ENCODE measurements at regions not wholly inside any gene's neighbourhood (a gene's known extent, or its start where the extent isn't known, plus 50 kb on each side); places are given as distances from the start of the nearest gene placed in this dataset.
A peak's percentile ranks its signal among the peaks of the same experiment; 100 is the strongest.

DNA sequence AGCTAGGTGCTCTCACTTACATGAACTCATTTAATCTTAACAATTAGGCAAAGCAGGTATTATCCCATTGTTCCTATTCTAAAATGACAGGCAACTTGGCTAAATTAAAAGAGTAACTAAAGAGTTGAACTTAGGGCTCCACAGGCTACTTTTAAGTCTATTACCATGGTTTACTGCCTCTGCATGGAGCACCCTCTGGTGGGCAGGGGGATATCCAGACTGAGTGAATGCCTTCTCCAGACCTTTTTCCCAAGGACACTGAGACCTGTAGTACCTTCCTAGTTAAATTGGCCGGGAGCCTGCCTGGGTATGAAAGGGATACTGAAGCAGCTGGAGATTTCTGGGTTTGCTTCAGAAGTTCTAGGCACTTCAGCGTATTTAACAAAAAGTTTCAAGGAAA, 238.1 kb downstream of the ELAVL2 start:
- H3K27me3 ChIP-seq (ENCODE audit: control insufficient read depth in 3 of 3, insufficient read depth in 3 of 3, low read depth in 1 of 3, low read length in 3 of 3), result no peaks in the 10 kb centered on the region
- no peaks in the 10 kb centered on the region for H3K36me3 ChIP-seq (replicated peaks in 1 of 2; ENCODE audit: control insufficient read depth in 2 of 2, insufficient read depth in 2 of 2, low read length in 2 of 2)
- DNase-seq (ENCODE audit: low spot score), result no peak
- WGBS, 2 donors (ENCODE audit: extremely low coverage in 2 of 2, insufficient read length in 2 of 2, insufficient replicate concordance in 1 of 2), result no CpG with 5 or more reads among the region's 2 CpGs
- no peak overlapping the region for H2BK15ac ChIP-seq (ENCODE audit: low read length)
- no peak overlapping the region for H3K4ac ChIP-seq (ENCODE audit: low read length)
- no peak overlapping the region for H3K27ac ChIP-seq (replicated peaks; ENCODE audit: low read length)
- no peak overlapping the region for H2BK5ac ChIP-seq (ENCODE audit: low read length)
- no peak overlapping the region for H3K23ac ChIP-seq (ENCODE audit: low read depth, low read length, poor library complexity)
- H3K79me1 ChIP-seq (ENCODE audit: low read depth, low read length), result no peaks in the 10 kb centered on the region
- H3K9me3 ChIP-seq (replicated peaks in 1 of 2; ENCODE audit: control insufficient read depth in 2 of 2, insufficient read depth in 1 of 2, low read depth in 1 of 2, low read length in 2 of 2), result no peaks in the 10 kb centered on the region
- no peak overlapping the region for H2BK12ac ChIP-seq (ENCODE audit: low read length)
- no peak overlapping the region for H4K91ac ChIP-seq (ENCODE audit: low read depth, low read length, poor library complexity)
- H4K8ac ChIP-seq (ENCODE audit: low read depth, low read length), result no peak overlapping the region
- H2AK5ac ChIP-seq (ENCODE audit: low read depth, low read length), result no peak overlapping the region
- no peak overlapping the region for H3K18ac ChIP-seq (ENCODE audit: low read length)
- H2AFZ ChIP-seq (ENCODE audit: low read length), result no peak overlapping the region
- H3K4me2 ChIP-seq (ENCODE audit: insufficient read depth, low read length, poor library complexity, severe bottlenecking), result no peak overlapping the region
- H3K4me3 ChIP-seq (ENCODE audit: low read length in 2 of 2), result no peak overlapping the region
- H3K4me1 ChIP-seq (ENCODE audit: control insufficient read depth in 2 of 2, insufficient read depth in 1 of 2, low read depth in 1 of 2, low read length in 2 of 2), result peaks cover 2 to 13% of the 10 kb centered on the region in 2 donors
- H2BK120ac ChIP-seq (ENCODE audit: low read depth, low read length), result no peak overlapping the region
- no peak overlapping the region for H3K9ac ChIP-seq (ENCODE audit: low read depth, low read length, poor library complexity)
- H3K14ac ChIP-seq (ENCODE audit: low read length), result no peak overlapping the region

DNA sequence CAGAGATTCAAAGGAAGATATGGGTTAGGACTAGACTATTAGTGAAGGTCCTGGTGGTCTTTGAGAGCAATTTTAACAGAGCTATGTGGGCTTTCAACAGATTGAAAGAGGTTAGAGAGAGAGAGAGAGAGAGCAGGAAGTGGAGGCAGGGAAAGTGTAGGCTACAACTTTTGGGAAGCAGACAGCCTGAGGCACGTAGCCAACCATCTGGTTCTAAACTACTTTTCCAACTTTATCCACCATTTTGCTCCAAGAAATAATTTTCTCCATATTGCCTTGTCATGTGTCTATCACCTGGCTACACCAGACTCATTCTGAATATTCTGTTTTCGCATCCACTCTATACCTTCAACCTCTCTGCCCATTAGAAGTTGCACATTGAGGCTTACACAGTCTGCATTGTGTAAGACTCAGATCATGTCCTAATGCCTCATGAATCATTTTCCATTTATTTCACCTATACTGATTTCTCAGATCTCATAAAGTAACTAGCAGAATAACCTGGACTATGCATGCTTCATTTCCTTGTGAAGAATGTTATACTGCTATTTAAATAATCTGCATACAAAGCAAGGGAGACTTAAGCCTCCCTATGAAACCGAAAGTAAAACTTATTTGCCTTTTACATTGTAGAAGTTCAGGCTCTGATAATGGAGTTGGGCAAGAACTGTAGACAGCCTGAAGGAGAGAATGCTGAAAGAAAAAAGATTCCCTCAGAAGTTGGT, 235.6 kb downstream of the ELAVL2 start:
- H2BK12ac ChIP-seq (ENCODE audit: low read length), result no peak overlapping the region
- H3K9me3 ChIP-seq (replicated peaks in 1 of 2; ENCODE audit: control insufficient read depth in 2 of 2, insufficient read depth in 1 of 2, low read depth in 1 of 2, low read length in 2 of 2), result no peaks in the 10 kb centered on the region
- no peak overlapping the region for H2BK120ac ChIP-seq (ENCODE audit: low read depth, low read length)
- H2AFZ ChIP-seq (ENCODE audit: low read length), result no peak overlapping the region
- DNase-seq (ENCODE audit: low spot score), result no peak
- H3K4me3 ChIP-seq (ENCODE audit: low read length in 2 of 2), result no peak overlapping the region
- no peaks in the 10 kb centered on the region for H3K79me1 ChIP-seq (ENCODE audit: low read depth, low read length)
- no peaks in the 10 kb centered on the region for H3K36me3 ChIP-seq (replicated peaks in 1 of 2; ENCODE audit: control insufficient read depth in 2 of 2, insufficient read depth in 2 of 2, low read length in 2 of 2)
- no peak overlapping the region for H3K14ac ChIP-seq (ENCODE audit: low read length)
- H4K8ac ChIP-seq (ENCODE audit: low read depth, low read length), result no peak overlapping the region
- no peak overlapping the region for H3K9ac ChIP-seq (ENCODE audit: low read depth, low read length, poor library complexity)
- H2BK5ac ChIP-seq (ENCODE audit: low read length), result no peak overlapping the region
- no peak overlapping the region for H3K27ac ChIP-seq (replicated peaks; ENCODE audit: low read length)
- H2BK15ac ChIP-seq (ENCODE audit: low read length), result no peak overlapping the region
- H3K23ac ChIP-seq (ENCODE audit: low read depth, low read length, poor library complexity), result no peak overlapping the region
- no peak overlapping the region for H2AK5ac ChIP-seq (ENCODE audit: low read depth, low read length)
- no peak overlapping the region for H3K18ac ChIP-seq (ENCODE audit: low read length)
- H3K4ac ChIP-seq (ENCODE audit: low read length), result no peak overlapping the region
- no peak overlapping the region for H3K4me2 ChIP-seq (ENCODE audit: insufficient read depth, low read length, poor library complexity, severe bottlenecking)
- WGBS, 2 donors (ENCODE audit: extremely low coverage in 2 of 2, insufficient read length in 2 of 2, insufficient replicate concordance in 1 of 2), result no CpG with 5 or more reads among the region's 3 CpGs
- no peaks in the 10 kb centered on the region for H3K27me3 ChIP-seq (ENCODE audit: control insufficient read depth in 3 of 3, insufficient read depth in 3 of 3, low read depth in 1 of 3, low read length in 3 of 3)
- peaks cover 4 to 17% of the 10 kb centered on the region in 2 donors for H3K4me1 ChIP-seq (ENCODE audit: control insufficient read depth in 2 of 2, insufficient read depth in 1 of 2, low read depth in 1 of 2, low read length in 2 of 2)
- H4K91ac ChIP-seq (ENCODE audit: low read depth, low read length, poor library complexity), result no peak overlapping the region

DNA sequence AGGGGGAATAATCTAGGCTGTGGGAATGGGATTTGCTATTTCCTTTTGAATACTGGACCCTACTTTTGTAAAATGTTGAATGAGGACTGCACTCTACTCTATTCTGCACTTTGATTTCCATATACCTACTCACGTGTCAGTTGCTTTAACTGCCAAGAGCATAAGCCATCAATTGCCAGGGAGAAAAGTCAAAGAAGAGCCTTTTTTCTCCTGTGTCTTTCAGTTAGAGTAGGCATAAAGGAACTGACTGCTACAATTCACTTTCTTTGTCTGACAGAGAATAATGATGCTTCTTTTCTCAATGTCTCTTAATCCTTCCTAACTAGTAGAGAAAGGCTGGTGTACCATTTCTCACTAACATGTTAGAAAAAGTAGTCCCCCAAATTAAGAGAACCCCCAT, 231.6 kb downstream of the ELAVL2 start:
- H3K18ac ChIP-seq (ENCODE audit: low read length), result no peak overlapping the region

DNA sequence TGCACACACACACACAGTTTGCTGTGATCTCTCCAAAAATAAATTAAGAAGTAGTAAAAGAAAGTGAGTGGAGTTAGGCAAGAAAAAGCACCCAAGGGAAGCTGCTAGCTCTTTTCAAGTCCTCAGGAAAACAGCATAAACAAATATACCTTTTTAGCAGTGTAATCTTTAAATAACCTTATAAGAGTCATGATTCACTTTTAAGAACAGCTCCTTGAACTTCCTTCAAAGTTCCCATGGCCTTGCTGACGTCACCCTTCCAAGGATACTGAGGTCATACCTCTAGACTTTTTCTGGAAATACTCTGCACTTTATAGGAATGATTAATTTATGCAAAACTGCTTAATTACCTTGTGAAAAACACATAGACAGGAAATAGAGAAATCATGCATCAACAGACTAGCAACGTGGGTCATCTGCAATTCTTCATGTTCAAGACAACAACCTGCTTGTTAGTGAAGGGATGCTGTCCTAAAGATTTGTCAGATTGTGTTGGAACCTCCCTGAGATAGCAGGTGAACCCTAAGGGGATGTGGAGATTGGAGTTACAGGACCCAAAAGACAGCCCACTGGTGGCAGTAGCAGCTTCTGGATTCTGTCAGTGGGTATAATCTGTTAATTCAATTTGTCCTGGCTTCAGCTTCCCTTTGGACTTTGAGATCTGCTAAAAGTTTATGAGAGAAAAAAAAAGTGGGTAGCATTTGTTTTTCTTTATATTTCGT, 229.0 kb downstream of the ELAVL2 start:
- no peak overlapping the region for H2AK5ac ChIP-seq (ENCODE audit: low read depth, low read length)

More for the DNA sequence above, 231.6 kb downstream of the ELAVL2 start:
- Histone ChIP-seq H2BK15ac (ENCODE audit: low read length) (no peak overlapping the region), H3K9ac (ENCODE audit: low read depth, low read length, poor library complexity) (no peak overlapping the region), H2AFZ (ENCODE audit: low read length) (no peak overlapping the region), H3K14ac (ENCODE audit: low read length) (no peak overlapping the region), H3K4me3 (ENCODE audit: low read length in 2 of 2) (no peak overlapping the region), H3K27ac (replicated peaks; ENCODE audit: low read length) (peak overlapping the region; percentile 74), H2BK120ac (ENCODE audit: low read depth, low read length) (no peak overlapping the region), H4K8ac (ENCODE audit: low read depth, low read length) (no peak overlapping the region), H2BK12ac (ENCODE audit: low read length) (no peak overlapping the region), H4K91ac (ENCODE audit: low read depth, low read length, poor library complexity) (no peak overlapping the region), H3K4ac (ENCODE audit: low read length) (no peak overlapping the region), H2BK5ac (ENCODE audit: low read length) (no peak overlapping the region), H3K36me3 (replicated peaks in 1 of 2; ENCODE audit: control insufficient read depth in 2 of 2, insufficient read depth in 2 of 2, low read length in 2 of 2) (no peaks in the 10 kb centered on the region), H3K27me3 (ENCODE audit: control insufficient read depth in 3 of 3, insufficient read depth in 3 of 3, low read depth in 1 of 3, low read length in 3 of 3) (no peaks in the 10 kb centered on the region), H2AK5ac (ENCODE audit: low read depth, low read length) (no peak overlapping the region), H3K79me1 (ENCODE audit: low read depth, low read length) (no peaks in the 10 kb centered on the region), H3K9me3 (replicated peaks in 1 of 2; ENCODE audit: control insufficient read depth in 2 of 2, insufficient read depth in 1 of 2, low read depth in 1 of 2, low read length in 2 of 2) (no peaks in the 10 kb centered on the region), H3K4me2 (ENCODE audit: insufficient read depth, low read length, poor library complexity, severe bottlenecking) (no peak overlapping the region), H3K4me1 (ENCODE audit: control insufficient read depth in 2 of 2, insufficient read depth in 1 of 2, low read depth in 1 of 2, low read length in 2 of 2) (peaks cover 4 to 17% of the 10 kb centered on the region in 2 donors), H3K23ac (ENCODE audit: low read depth, low read length, poor library complexity) (no peak overlapping the region)
- WGBS, 2 donors (ENCODE audit: extremely low coverage in 2 of 2, insufficient read length in 2 of 2, insufficient replicate concordance in 1 of 2), result no CpG with 5 or more reads among the region's 1 CpG
- peak; percentile 12 for DNase-seq (ENCODE audit: low spot score)

More for the DNA sequence above, 229.0 kb downstream of the ELAVL2 start:
- H3K4me2 ChIP-seq (ENCODE audit: insufficient read depth, low read length, poor library complexity, severe bottlenecking), result no peak overlapping the region
- H3K18ac ChIP-seq (ENCODE audit: low read length), result no peak overlapping the region
- H3K27me3 ChIP-seq (ENCODE audit: control insufficient read depth in 3 of 3, insufficient read depth in 3 of 3, low read depth in 1 of 3, low read length in 3 of 3), result no peaks in the 10 kb centered on the region
- H2BK120ac ChIP-seq (ENCODE audit: low read depth, low read length), result no peak overlapping the region
- WGBS, 2 donors (ENCODE audit: extremely low coverage in 2 of 2, insufficient read length in 2 of 2, insufficient replicate concordance in 1 of 2), result no CpG with 5 or more reads among the region's 3 CpGs
- no peak overlapping the region for H3K23ac ChIP-seq (ENCODE audit: low read depth, low read length, poor library complexity)
- H3K36me3 ChIP-seq (replicated peaks in 1 of 2; ENCODE audit: control insufficient read depth in 2 of 2, insufficient read depth in 2 of 2, low read length in 2 of 2), result no peaks in the 10 kb centered on the region
- no peak for DNase-seq (ENCODE audit: low spot score)
- no peak overlapping the region for H3K9ac ChIP-seq (ENCODE audit: low read depth, low read length, poor library complexity)
- H3K4me1 ChIP-seq (ENCODE audit: control insufficient read depth in 2 of 2, insufficient read depth in 1 of 2, low read depth in 1 of 2, low read length in 2 of 2), result peaks cover 2 to 4% of the 10 kb centered on the region in 2 donors
- H3K14ac ChIP-seq (ENCODE audit: low read length), result no peak overlapping the region
- no peak overlapping the region for H2BK15ac ChIP-seq (ENCODE audit: low read length)
- no peak overlapping the region for H4K8ac ChIP-seq (ENCODE audit: low read depth, low read length)
- no peaks in the 10 kb centered on the region for H3K79me1 ChIP-seq (ENCODE audit: low read depth, low read length)
- H3K9me3 ChIP-seq (replicated peaks in 1 of 2; ENCODE audit: control insufficient read depth in 2 of 2, insufficient read depth in 1 of 2, low read depth in 1 of 2, low read length in 2 of 2), result no peaks in the 10 kb centered on the region
- no peak overlapping the region for H3K4ac ChIP-seq (ENCODE audit: low read length)
- no peak overlapping the region for H3K27ac ChIP-seq (replicated peaks; ENCODE audit: low read length)
- H3K4me3 ChIP-seq (ENCODE audit: low read length in 2 of 2), result no peak overlapping the region
- H2BK5ac ChIP-seq (ENCODE audit: low read length), result no peak overlapping the region
- no peak overlapping the region for H2AFZ ChIP-seq (ENCODE audit: low read length)
- H2BK12ac ChIP-seq (ENCODE audit: low read length), result no peak overlapping the region
- no peak overlapping the region for H4K91ac ChIP-seq (ENCODE audit: low read depth, low read length, poor library complexity)
